IPS-18a (cell line): ENCODE measurements at regions not wholly inside any gene's neighbourhood (a gene's known extent, or its start where the extent isn't known, plus 50 kb on each side); places are given as distances from the start of the nearest gene placed in this dataset.
A peak's percentile ranks its signal among the peaks of the same experiment; 100 is the strongest.

ENCODE experiments used
- H3K27ac ChIP-seq: one replicate; pipeline ENCODE4 v1.5.1; 2013; ENCODE audit warnings: low read length
- H3K27me3 ChIP-seq: one replicate; pipeline ENCODE4 v1.6.1; 2013; ENCODE audit warnings: mild to moderate bottlenecking, low read length; ENCODE audit not compliant: control insufficient read depth, insufficient read depth
- H3K36me3 ChIP-seq: one replicate; pipeline ENCODE4 v1.6.1; 2013; ENCODE audit warnings: low read depth, low read length; ENCODE audit not compliant: control insufficient read depth
- H3K4me1 ChIP-seq: one replicate; pipeline ENCODE4 v1.6.1; 2013; ENCODE audit warnings: low read depth, low read length; ENCODE audit not compliant: control insufficient read depth
- H3K4me3 ChIP-seq: one replicate; pipeline ENCODE4 v1.5.1; 2013; ENCODE audit warnings: low read length
- H3K9ac ChIP-seq: one replicate; pipeline ENCODE4 v1.6.1; 2013; ENCODE audit warnings: mild to moderate bottlenecking, low read length, moderate library complexity
- H3K9me3 ChIP-seq: one replicate; pipeline ENCODE4 v1.6.1; 2013; ENCODE audit warnings: low read depth, low read length; ENCODE audit not compliant: control insufficient read depth

DNA sequence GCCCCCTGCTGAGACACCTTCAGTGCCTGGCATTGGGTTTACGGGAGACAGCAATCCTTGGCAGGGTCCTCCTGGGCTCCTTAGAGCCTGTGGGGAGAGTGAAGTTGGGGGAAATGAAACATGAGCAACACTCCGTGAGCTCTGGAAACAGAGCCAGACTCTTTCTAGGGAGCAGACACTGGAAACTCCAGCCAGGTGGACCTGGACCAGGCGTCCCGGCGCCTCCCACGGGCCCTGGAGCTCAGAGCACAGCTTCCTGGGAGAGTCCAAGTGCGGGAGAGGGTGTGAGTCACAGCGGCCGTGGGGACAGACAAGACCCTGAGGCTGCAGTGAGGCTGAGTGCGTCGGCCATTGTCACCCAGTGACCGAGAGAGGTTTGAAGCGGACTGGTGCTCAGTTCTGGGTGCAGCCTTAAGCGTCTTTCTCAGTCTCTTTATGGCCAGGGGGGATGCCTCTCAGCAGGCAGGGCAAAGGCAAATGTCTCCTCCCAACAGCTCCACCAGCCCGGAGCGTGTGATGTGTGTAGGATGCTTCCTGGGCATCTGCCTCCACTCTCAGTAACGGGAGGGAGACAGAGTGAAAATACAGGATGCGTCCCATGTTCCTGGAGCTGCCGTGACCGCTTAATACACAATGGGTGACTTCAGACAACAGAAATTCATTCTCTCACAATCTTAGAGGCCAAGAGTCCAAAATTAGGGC lies 399.2 kb downstream of the SHANK2 start:
- Histone ChIP-seq H3K9me3 (no peaks in the 10 kb centered on the region), H3K4me3 (no peak overlapping the region), H3K27me3 (no peaks in the 10 kb centered on the region), H3K4me1 (no peaks in the 10 kb centered on the region), H3K9ac (no peak overlapping the region), H3K27ac (no peak overlapping the region), H3K36me3 (no peaks in the 10 kb centered on the region)

DNA sequence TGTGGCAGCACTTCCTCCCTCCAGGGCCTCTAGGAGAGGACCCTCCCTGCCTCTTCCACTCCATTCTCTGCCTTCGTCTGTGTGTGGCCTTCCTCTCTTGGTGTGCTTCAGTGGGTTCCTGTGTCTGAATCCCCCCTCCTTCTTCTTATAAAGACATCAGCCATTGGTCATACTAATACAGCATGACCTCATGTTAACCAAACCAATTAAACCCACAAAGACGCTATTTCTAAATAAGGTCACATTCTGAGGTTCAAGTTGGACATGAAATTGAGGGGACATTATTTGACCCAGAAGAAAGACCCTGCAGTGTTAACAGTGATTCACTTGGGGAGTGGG lies 398.6 kb downstream of the SHANK2 start:
- Histone ChIP-seq H3K4me3 (no peak overlapping the region), H3K36me3 (no peaks in the 10 kb centered on the region), H3K4me1 (no peaks in the 10 kb centered on the region), H3K27ac (no peak overlapping the region), H3K9ac (no peak overlapping the region), H3K9me3 (no peaks in the 10 kb centered on the region), H3K27me3 (no peaks in the 10 kb centered on the region)

DNA sequence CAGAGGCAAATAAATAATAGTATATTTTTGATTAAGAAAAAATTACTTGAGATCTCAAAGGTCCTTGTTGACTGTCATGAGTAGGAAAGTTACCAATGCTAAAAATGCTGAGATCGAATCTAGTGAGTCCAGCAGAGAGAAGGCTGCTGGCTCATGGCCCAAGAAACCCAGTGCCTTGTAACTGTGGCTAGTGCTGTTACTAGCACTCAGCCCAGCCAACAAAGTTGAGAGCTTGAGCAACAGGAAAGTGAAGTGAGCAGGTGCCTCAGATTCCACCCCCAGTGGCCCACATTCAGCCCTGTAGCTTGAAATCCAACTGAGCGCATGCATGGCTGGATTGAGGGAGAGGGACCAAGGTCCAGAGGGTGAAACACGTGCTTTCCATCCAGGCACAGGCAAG lies 398.2 kb downstream of the SHANK2 start:
- no peaks in the 10 kb centered on the region for H3K9me3 ChIP-seq
- no peaks in the 10 kb centered on the region for H3K27me3 ChIP-seq
- H3K4me1 ChIP-seq, result no peaks in the 10 kb centered on the region
- no peaks in the 10 kb centered on the region for H3K36me3 ChIP-seq
- no peak overlapping the region for H3K4me3 ChIP-seq
- no peak overlapping the region for H3K9ac ChIP-seq
- no peak overlapping the region for H3K27ac ChIP-seq

DNA sequence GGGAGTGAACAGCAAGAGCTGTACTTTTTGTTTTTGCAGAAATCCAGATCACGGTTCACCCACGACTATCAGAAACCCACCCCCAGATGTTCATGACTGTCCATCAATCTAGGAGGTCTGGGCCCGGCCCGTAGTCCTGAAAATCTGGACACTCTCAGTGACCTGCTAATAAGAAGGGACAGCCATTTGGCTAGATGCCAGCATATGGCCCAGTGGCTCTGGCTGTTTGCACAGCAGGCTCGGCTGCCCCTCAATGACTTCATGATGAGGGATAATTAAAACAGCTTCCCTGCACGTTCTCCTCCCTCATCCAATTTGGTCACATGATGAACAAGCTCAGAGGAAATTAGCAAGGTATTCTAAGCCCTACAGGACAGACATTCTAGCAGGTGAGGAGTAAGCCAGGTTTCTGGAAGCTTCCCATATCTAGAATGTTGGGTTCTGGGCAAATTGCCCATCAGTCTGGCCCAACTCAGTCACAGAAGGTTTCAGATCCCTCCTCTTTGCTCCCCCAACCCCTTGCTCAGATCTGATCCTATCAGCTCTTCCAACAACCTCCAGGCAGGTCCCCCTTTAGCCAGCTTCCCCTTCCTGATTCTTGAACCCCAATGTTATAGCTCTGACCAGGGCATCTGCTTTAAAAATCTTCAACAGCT lies 397.3 kb downstream of the SHANK2 start:
- Histone ChIP-seq H3K27me3 (no peaks in the 10 kb centered on the region), H3K27ac (no peak overlapping the region), H3K4me3 (no peak overlapping the region), H3K36me3 (no peaks in the 10 kb centered on the region), H3K9ac (no peak overlapping the region), H3K4me1 (no peaks in the 10 kb centered on the region), H3K9me3 (no peaks in the 10 kb centered on the region)

DNA sequence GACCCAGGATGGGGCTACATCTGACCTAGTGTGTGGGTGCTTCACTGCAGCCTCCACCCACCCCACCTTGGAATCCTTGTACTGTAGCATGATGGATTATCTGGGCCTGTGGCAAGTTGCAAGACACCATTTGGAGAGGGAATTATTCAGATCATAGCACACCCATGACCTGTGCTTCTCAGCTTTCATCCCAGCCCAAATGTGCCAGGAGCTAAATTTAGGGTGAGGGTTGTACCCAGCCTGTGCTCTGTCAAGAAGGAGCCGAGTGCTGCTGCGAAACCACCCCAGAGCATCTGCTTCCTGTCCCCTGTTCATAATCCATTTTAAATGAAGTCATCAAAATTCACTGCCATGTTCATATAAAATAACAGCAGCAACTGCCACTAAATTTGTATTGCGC lies 394.5 kb downstream of the SHANK2 start:
- Histone ChIP-seq H3K27me3 (no peaks in the 10 kb centered on the region), H3K9ac (no peak overlapping the region), H3K27ac (no peak overlapping the region), H3K4me1 (peaks cover 13% of the 10 kb centered on the region), H3K9me3 (no peaks in the 10 kb centered on the region), H3K4me3 (no peak overlapping the region), H3K36me3 (no peaks in the 10 kb centered on the region)

DNA sequence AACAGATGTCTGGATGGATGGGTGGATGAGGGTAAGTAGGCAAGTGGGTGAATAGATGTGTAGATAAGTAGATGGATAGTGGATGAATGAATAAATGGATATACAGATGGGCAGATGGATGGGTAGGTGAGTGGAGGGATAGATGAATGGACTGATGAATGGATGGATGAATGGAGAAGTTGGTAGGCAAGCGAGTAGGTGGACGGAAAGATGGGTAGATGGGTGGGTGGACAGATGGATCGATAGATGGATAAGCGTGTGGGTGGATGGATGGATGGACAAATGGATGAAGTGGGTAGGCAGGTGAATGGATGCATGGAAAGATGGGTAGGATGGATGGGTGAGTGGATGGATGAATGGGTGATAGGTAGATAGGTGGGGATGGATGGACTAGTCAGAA lies 393.2 kb downstream of the SHANK2 start:
- H3K27me3 ChIP-seq, result no peaks in the 10 kb centered on the region

DNA sequence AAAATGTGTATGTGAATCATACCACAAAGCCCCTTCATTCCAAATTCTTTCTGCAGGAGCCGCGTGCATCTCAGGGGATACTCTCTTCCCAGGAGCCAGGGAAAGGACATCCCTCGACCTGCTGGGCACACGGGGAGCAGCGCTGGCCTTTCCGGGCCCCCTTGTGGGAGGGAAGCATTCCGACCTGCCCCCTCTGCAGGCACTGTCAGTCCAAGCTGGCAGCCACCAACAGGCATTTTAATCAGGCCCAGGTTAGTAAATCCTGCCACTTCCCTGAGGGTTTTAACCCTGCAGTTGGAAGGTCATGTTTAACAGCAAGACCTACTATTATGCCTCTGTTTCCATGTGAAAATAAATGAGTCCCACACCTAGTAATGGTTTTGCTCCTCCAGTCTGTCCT lies 391.5 kb downstream of the SHANK2 start:
- Histone ChIP-seq H3K4me3 (peak overlapping the region; percentile 6), H3K4me1 (peaks cover 13% of the 10 kb centered on the region), H3K27me3 (no peaks in the 10 kb centered on the region), H3K9ac (no peak overlapping the region), H3K27ac (no peak overlapping the region), H3K9me3 (no peaks in the 10 kb centered on the region), H3K36me3 (no peaks in the 10 kb centered on the region)

More for the DNA sequence above, 393.2 kb downstream of the SHANK2 start:
- H3K4me1 ChIP-seq, result peaks cover 13% of the 10 kb centered on the region
- no peak overlapping the region for H3K27ac ChIP-seq
- H3K9ac ChIP-seq, result no peak overlapping the region
- no peaks in the 10 kb centered on the region for H3K9me3 ChIP-seq
- H3K36me3 ChIP-seq, result no peaks in the 10 kb centered on the region
- H3K4me3 ChIP-seq, result no peak overlapping the region

DNA sequence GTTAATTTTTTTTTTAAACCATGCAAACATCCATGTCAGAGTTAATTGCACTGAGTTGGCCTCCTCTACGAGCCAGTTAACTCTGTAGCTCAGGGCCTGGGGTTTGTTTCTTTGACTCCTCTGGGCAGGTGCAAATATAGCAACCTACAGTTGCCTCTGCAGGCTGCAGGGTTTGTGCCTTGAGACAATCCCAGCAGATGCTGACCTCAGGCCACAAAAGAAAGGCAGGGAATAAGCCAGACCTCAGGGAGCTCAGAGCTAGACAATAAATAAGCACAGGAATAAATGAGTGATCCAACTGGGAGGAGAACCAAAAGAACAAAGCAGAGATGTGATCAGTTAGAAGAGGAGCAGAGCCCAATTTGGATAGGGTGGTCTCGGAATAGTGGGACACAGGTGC lies 390.8 kb downstream of the SHANK2 start:
- Histone ChIP-seq H3K27me3 (no peaks in the 10 kb centered on the region), H3K9me3 (no peaks in the 10 kb centered on the region), H3K9ac (no peak overlapping the region), H3K4me1 (peaks cover 13% of the 10 kb centered on the region), H3K36me3 (no peaks in the 10 kb centered on the region), H3K4me3 (no peak overlapping the region), H3K27ac (no peak overlapping the region)

DNA sequence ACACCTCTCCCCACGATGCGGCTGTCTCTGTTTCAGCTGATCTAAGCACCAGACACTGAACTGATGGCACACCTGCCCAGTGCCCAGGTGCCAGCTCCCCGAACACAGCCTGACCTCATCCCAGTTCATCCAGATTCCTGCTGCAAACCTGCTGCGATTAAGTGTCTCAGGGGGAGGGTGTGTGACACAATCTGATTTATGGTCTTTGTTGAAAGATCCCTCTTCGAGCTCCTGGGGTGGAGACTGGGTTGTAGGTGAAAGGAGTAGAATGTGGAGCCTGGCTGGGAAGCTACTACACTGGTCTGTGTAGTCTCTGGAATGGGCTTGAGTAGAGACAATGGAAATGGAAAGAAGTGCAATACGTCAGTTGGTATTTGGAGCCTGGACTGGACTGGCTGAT lies 390.3 kb downstream of the SHANK2 start:
- Histone ChIP-seq H3K9me3 (no peaks in the 10 kb centered on the region), H3K36me3 (no peaks in the 10 kb centered on the region), H3K27me3 (no peaks in the 10 kb centered on the region), H3K4me1 (peaks cover 13% of the 10 kb centered on the region), H3K4me3 (no peak overlapping the region), H3K9ac (no peak overlapping the region), H3K27ac (no peak overlapping the region)

DNA sequence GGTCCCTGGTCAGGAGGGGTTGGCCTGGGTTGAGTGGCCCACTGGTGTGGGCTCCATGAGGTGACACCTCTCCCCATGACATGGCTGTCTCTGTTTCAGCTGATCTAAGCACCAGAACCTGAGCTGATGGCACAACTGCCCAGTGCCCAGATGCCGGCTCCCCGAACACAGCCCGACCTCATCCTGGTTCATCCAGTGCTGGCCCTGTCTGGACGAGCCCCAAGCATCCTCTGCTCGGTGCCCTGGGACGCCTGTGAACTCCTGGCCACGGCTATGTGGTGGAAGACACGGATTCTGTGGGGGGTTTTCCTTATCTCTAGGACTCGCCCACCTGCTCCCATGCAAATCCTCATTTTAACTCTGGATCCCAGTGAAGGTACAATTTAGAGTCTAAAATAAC lies 389.2 kb downstream of the SHANK2 start:
- H3K27me3 ChIP-seq, result no peaks in the 10 kb centered on the region

DNA sequence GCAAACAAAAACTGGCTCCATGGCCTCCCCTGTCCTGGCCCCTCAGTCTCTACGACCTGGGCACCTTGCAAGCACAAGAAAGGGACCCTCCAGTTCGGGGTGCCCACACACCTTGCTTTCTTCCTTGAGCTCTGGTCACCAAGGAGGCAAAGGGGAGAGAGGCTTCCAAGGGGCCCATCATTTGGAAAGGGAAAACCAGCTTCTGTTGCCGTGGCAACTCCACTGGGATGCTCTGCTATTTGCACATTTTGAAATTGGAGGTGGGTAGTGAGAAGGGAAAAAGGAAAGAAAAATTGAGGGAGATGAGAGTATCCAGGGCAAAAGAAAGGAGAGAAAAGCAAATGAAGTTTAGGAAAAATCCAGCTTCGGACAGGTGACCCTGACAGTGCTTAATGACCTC lies 388.4 kb downstream of the SHANK2 start:
- Histone ChIP-seq H3K9me3 (no peaks in the 10 kb centered on the region), H3K27ac (no peak overlapping the region), H3K27me3 (no peaks in the 10 kb centered on the region), H3K4me1 (peaks cover 13% of the 10 kb centered on the region), H3K9ac (no peak overlapping the region), H3K4me3 (no peak overlapping the region), H3K36me3 (no peaks in the 10 kb centered on the region)

More for the DNA sequence above, 389.2 kb downstream of the SHANK2 start:
- Histone ChIP-seq H3K4me3 (no peak overlapping the region), H3K27ac (no peak overlapping the region), H3K4me1 (peaks cover 13% of the 10 kb centered on the region), H3K9ac (no peak overlapping the region), H3K9me3 (no peaks in the 10 kb centered on the region), H3K36me3 (no peaks in the 10 kb centered on the region)

DNA sequence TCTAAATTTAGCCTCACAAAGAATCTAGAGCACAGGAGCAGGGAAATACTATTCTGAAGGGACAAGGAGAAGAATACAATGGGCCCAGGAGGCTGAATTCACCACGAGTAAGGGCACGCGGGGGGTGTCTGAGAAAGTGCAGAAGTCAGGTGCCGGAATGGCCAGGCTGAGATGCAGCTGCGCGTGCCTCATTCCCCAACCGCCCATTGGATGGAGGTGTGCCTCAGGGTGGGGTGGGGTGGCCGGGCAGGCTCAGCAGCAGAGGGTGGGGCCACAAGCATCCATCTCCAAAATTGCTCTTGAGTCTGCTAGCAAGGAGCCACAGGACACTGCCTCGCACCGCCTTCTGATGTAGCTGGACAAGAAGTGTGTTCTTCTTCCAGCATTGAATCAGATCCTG lies 387.0 kb downstream of the SHANK2 start:
- H3K36me3 ChIP-seq, result no peaks in the 10 kb centered on the region
- no peaks in the 10 kb centered on the region for H3K27me3 ChIP-seq
- no peak overlapping the region for H3K27ac ChIP-seq
- peaks cover 13% of the 10 kb centered on the region for H3K4me1 ChIP-seq
- H3K9me3 ChIP-seq, result no peaks in the 10 kb centered on the region
- H3K9ac ChIP-seq, result no peak overlapping the region
- no peak overlapping the region for H3K4me3 ChIP-seq
